ENCODE measurements at regions not wholly inside any gene's neighbourhood (a gene's known extent, or its start where the extent isn't known, plus 50 kb on each side); places are given as distances from the start of the nearest gene placed in this dataset.

- Histone ChIP-seq H3K4me3 (IDR thresholded peaks at IDR 0.05; ENCODE audit: insufficient read depth, low read depth, low read length) (no peak overlapping the region), H3K79me2 (ENCODE audit: insufficient read depth, low read depth) (no peaks in the 10 kb centered on the region), H2AFZ (ENCODE audit: low read depth) (no peak overlapping the region), H3K4me1 (ENCODE audit: low read depth, poor library complexity, severe bottlenecking) (no peaks in the 10 kb centered on the region), H3K27me3 (ENCODE audit: insufficient read depth, low read depth) (no peaks in the 10 kb centered on the region), H3K36me3 (ENCODE audit: insufficient read depth) (no peaks in the 10 kb centered on the region), H3K4me2 (no peak overlapping the region), H3K9ac (no peak overlapping the region), H3K27ac (no peak overlapping the region), H4K20me1 (ENCODE audit: insufficient read depth) (no peaks in the 10 kb centered on the region)
- no peak for TF ChIP-seq CTCF (conservative IDR thresholded peaks at IDR 0.05; ENCODE audit: low read depth, low read length)
Observed at GRCh38 chr2:120982598-120982997, 246.9 kb downstream of the GLI2 start.

- Histone ChIP-seq H3K4me3 (IDR thresholded peaks at IDR 0.05; ENCODE audit: insufficient read depth, low read depth, low read length) (no peak overlapping the region), H3K4me2 (no peak overlapping the region), H3K27ac (no peak overlapping the region), H3K36me3 (ENCODE audit: insufficient read depth) (no peaks in the 10 kb centered on the region), H3K4me1 (ENCODE audit: low read depth, poor library complexity, severe bottlenecking) (no peaks in the 10 kb centered on the region), H2AFZ (ENCODE audit: low read depth) (no peak overlapping the region), H3K9ac (no peak overlapping the region), H3K27me3 (ENCODE audit: insufficient read depth, low read depth) (no peaks in the 10 kb centered on the region), H3K79me2 (ENCODE audit: insufficient read depth, low read depth) (no peaks in the 10 kb centered on the region), H4K20me1 (ENCODE audit: insufficient read depth) (no peaks in the 10 kb centered on the region)
- TF ChIP-seq CTCF (conservative IDR thresholded peaks at IDR 0.05; ENCODE audit: low read depth, low read length), result no peak
Observed at GRCh38 chr2:120983344-120983743, 247.7 kb downstream of the GLI2 start.

- H3K36me3 ChIP-seq (ENCODE audit: insufficient read depth), result no peaks in the 10 kb centered on the region
- no peak overlapping the region for H3K9ac ChIP-seq
- no peak overlapping the region for H3K4me2 ChIP-seq
Observed at GRCh38 chr2:120984046-120984445, 248.4 kb downstream of the GLI2 start.

GRCh38 chr2:120984452-120985173 is 248.9 kb downstream of the GLI2 start:
- H3K9ac ChIP-seq, result no peak overlapping the region
- no peaks in the 10 kb centered on the region for H3K36me3 ChIP-seq (ENCODE audit: insufficient read depth)
- H3K4me1 ChIP-seq (ENCODE audit: low read depth, poor library complexity, severe bottlenecking), result no peaks in the 10 kb centered on the region
- H4K20me1 ChIP-seq (ENCODE audit: insufficient read depth), result no peaks in the 10 kb centered on the region
- H3K27me3 ChIP-seq (ENCODE audit: insufficient read depth, low read depth), result no peaks in the 10 kb centered on the region
- no peak overlapping the region for H2AFZ ChIP-seq (ENCODE audit: low read depth)
- H3K4me2 ChIP-seq, result no peak overlapping the region
- TF ChIP-seq CTCF (conservative IDR thresholded peaks at IDR 0.05; ENCODE audit: low read depth, low read length), result no peak
- no peak overlapping the region for H3K4me3 ChIP-seq (IDR thresholded peaks at IDR 0.05; ENCODE audit: insufficient read depth, low read depth, low read length)
- H3K27ac ChIP-seq, result no peak overlapping the region
- H3K79me2 ChIP-seq (ENCODE audit: insufficient read depth, low read depth), result no peaks in the 10 kb centered on the region

More at GRCh38 chr2:120984046-120984445, 248.4 kb downstream of the GLI2 start:
- H3K4me3 ChIP-seq (IDR thresholded peaks at IDR 0.05; ENCODE audit: insufficient read depth, low read depth, low read length), result no peak overlapping the region
- no peaks in the 10 kb centered on the region for H3K79me2 ChIP-seq (ENCODE audit: insufficient read depth, low read depth)
- no peaks in the 10 kb centered on the region for H3K27me3 ChIP-seq (ENCODE audit: insufficient read depth, low read depth)
- no peaks in the 10 kb centered on the region for H4K20me1 ChIP-seq (ENCODE audit: insufficient read depth)
- no peak overlapping the region for H2AFZ ChIP-seq (ENCODE audit: low read depth)
- H3K4me1 ChIP-seq (ENCODE audit: low read depth, poor library complexity, severe bottlenecking), result no peaks in the 10 kb centered on the region
- no peak for TF ChIP-seq CTCF (conservative IDR thresholded peaks at IDR 0.05; ENCODE audit: low read depth, low read length)
- no peak overlapping the region for H3K27ac ChIP-seq

All from KMS-11 (cell line).